HepG2 (cell line): ENCODE measurements at regions not wholly inside any gene's neighbourhood (a gene's known extent, or its start where the extent isn't known, plus 50 kb on each side); places are given as distances from the start of the nearest gene placed in this dataset.

Experiments used
- ATAC-seq: fragments of 200-7000 bp; cut with Tn5 transposase; 3 replicates; pipeline ENCODE4 v1.9.1; 2020; ENCODE audit warnings: mild to moderate bottlenecking, moderate library complexity
- BruUV-seq: library from RNA; stranded (reverse); fragments of 400-500 nt; replicated peaks from 2 replicates; lab custom pipeline; 2021; lab: Mats Ljungman, UMichigan
- CTCF ChIA-PET: fragments of 300-600 bp; formaldehyde crosslinking; extraction: SDS; loops from one replicate; lab custom pipeline; 2021; ENCODE audit warnings: low total read pairs, inconsistent platforms, low intra/inter-chr PET ratio; lab: Yijun Ruan, JAX
- POLR2A ChIA-PET: fragments of 350-600 bp; sonication (Branson Sonifier 250); formaldehyde crosslinking; loops from one replicate; lab custom pipeline; 2020; ENCODE audit warnings: antibody characterized with exemption, inconsistent platforms; lab: Yijun Ruan, JAX
- DNase-seq: peaks from one replicate; pipeline ENCODE4 v3.0.0-alpha.2; 2015; ENCODE audit warnings: low spot score
- FAIRE-seq: peaks from 3 replicates; lab custom pipeline; 2011; peaks lifted over from hg19 to GRCh38; lab: Jason Lieb, UNC
- H2AFZ ChIP-seq: one replicate; pipeline ENCODE4 v1.6.1; 2011; ENCODE audit warnings: low read length, inconsistent platforms
- H3K27ac ChIP-seq: fragments of 300-600 bp; 3 replicates; pipeline ENCODE4 v1.8.0; 2011; ENCODE audit warnings: mixed run types, mild to moderate bottlenecking, mixed read lengths, low read length, inconsistent platforms; ENCODE audit not compliant: insufficient read depth; ENCODE audit errors: extremely low read length
- H3K27me3 ChIP-seq, 2 experiments: fragments of 200-600 bp in 1 of 2; 2 replicates in 1 of 2; 3 replicates in 1 of 2; pipeline versions ENCODE4 v1.6.0 to v1.8.0; 2011; ENCODE audit warnings: low read length in 2 of 2, mild to moderate bottlenecking in 2 of 2, moderate library complexity in 2 of 2, inconsistent platforms in 1 of 2; ENCODE audit not compliant: insufficient read depth in 2 of 2, control insufficient read depth in 1 of 2
- H3K36me3 ChIP-seq, 2 experiments: fragments of 200-600 bp in 1 of 2; replicated peaks in 1 of 2; 2 replicates in 1 of 2; 3 replicates in 1 of 2; pipeline versions ENCODE4 v1.5.1 to v1.8.0; 2011; ENCODE audit warnings: low read length in 2 of 2, inconsistent platforms in 1 of 2; ENCODE audit not compliant: insufficient read depth in 2 of 2, control insufficient read depth in 1 of 2
- H3K4me1 ChIP-seq: 2 replicates; pipeline ENCODE4 v1.5.1; 2012; ENCODE audit warnings: low read length, inconsistent platforms; ENCODE audit not compliant: insufficient read depth
- H3K4me2 ChIP-seq: 2 replicates; pipeline ENCODE4 v1.6.0; 2011; ENCODE audit warnings: low read depth, low read length, inconsistent platforms
- H3K4me3 ChIP-seq, 3 experiments: fragments of 200-600 bp in 1 of 3; sonication (generic), shearing (Covaris generic) in 1 of 3; replicated peaks in 1 of 3; 2 replicates each; pipeline ENCODE4 v1.5.1; 2011 to 2016; ENCODE audit warnings: low read length in 3 of 3, inconsistent platforms in 2 of 3, low read depth in 2 of 3, mild to moderate bottlenecking in 2 of 3, control low read depth in 1 of 3, mixed read lengths in 1 of 3; ENCODE audit not compliant: insufficient read depth in 1 of 3
- H3K79me2 ChIP-seq: one replicate; pipeline ENCODE4 v1.6.1; 2011; ENCODE audit warnings: low read length, inconsistent platforms; ENCODE audit not compliant: insufficient read depth
- H3K9ac ChIP-seq: 2 replicates; pipeline ENCODE4 v1.6.0; 2011; ENCODE audit warnings: mild to moderate bottlenecking, low read depth, low read length, inconsistent platforms; ENCODE audit not compliant: insufficient read depth
- H3K9me3 ChIP-seq: 2 replicates; pipeline ENCODE4 v1.5.1; 2012; ENCODE audit warnings: mild to moderate bottlenecking, low read length
- H4K20me1 ChIP-seq: 2 replicates; pipeline ENCODE4 v1.6.0; 2011; ENCODE audit warnings: inconsistent platforms, mild to moderate bottlenecking, low read length, moderate library complexity; ENCODE audit not compliant: insufficient read depth
- MEF2D ChIP-seq: sonication (generic); formaldehyde crosslinking; IDR thresholded peaks from 2 replicates; pipeline ENCODE4 v1.5.1; 2020; ENCODE audit warnings: mild to moderate bottlenecking, missing genetic modification reagents
- STAG1 ChIP-seq: sonication (generic); formaldehyde crosslinking; IDR thresholded peaks from 2 replicates; pipeline ENCODE4 v1.4.0; 2020; ENCODE audit warnings: missing genetic modification reagents
- TEAD3 ChIP-seq: optimal IDR thresholded peaks from 2 replicates; pipeline ENCODE3; 2016; ENCODE audit warnings: borderline replicate concordance
- ZMYM2 ChIP-seq: sonication (generic); formaldehyde crosslinking; IDR thresholded peaks from 2 replicates; pipeline ENCODE4 v1.8.0; 2022; ENCODE audit warnings: mild to moderate bottlenecking, missing genetic modification reagents
- ZNF275 ChIP-seq: sonication (generic); formaldehyde crosslinking; IDR thresholded peaks from 2 replicates; pipeline ENCODE4 v1.8.0; 2022; ENCODE audit warnings: missing genetic modification reagents, mild to moderate bottlenecking, inconsistent platforms, borderline replicate concordance
- ZNF549 ChIP-seq: sonication (generic); formaldehyde crosslinking; IDR thresholded peaks from 2 replicates; pipeline ENCODE4 v1.5.0; 2020; ENCODE audit warnings: missing genetic modification reagents
- ZNF556 ChIP-seq: sonication (generic); formaldehyde crosslinking; IDR thresholded peaks from 2 replicates; pipeline ENCODE4 v1.4.0; 2020; ENCODE audit warnings: mild to moderate bottlenecking, missing genetic modification reagents, borderline replicate concordance
- WGBS: methylation state at CpG from one replicate; pipeline ENCODE4 v1.1.6; 2017; ENCODE audit warnings: low lambda C conversion rate; 5-methylcytosine and 5-hydroxymethylcytosine counted together
- in situ Hi-C: cut with HindIII; loops from 2 replicates; pipeline ENCODE4 v1.10.0; 2017; ENCODE audit warnings: low pct_unique_long_range_greater_than_20kb; ENCODE audit not compliant: extremely low pct_ligation_motif_present
- intact Hi-C: fragments of 100-400 bp; cut with micrococcal nuclease; formaldehyde crosslinking; loops from one replicate; pipeline ENCODE4 v1.10.0; 2022; ENCODE audit not compliant: unreplicated experiment
- TF ChIP-seq, protein P1 (sequence below): fragments of 450-650 bp; IDR thresholded peaks from 2 replicates; pipeline ENCODE4 v1.6.1; 2017; ENCODE audit warnings: mild to moderate bottlenecking

- intact Hi-C loops: no loop called here
- H3K4me1 ChIP-seq: no peaks in the 10 kb centered on the region
- no peaks in the 10 kb centered on the region for H4K20me1 ChIP-seq
- no peak overlapping the region for H3K4me3 ChIP-seq
- FAIRE-seq (no peak), DNase-seq (no peak), ATAC-seq (no peak)
- no peaks in the 10 kb centered on the region for H3K9me3 ChIP-seq
- no peaks in the 10 kb centered on the region for H3K36me3 ChIP-seq
- no peak overlapping the region for H3K9ac ChIP-seq
- in situ Hi-C loops: no loop called here
- BruUV-seq: no TSS peak
- H3K79me2 ChIP-seq: no peaks in the 10 kb centered on the region
- H2AFZ ChIP-seq: no peak overlapping the region
- H3K4me2 ChIP-seq: no peak overlapping the region
- 26% methylated on average over 4 of the region's 4 CpGs for WGBS
- ChIA-PET POLR2A (no interaction called here), CTCF (no interaction called here)
- no peak overlapping the region for H3K27ac ChIP-seq
- H3K27me3 ChIP-seq: no peaks in the 10 kb centered on the region
- TF ChIP-seq MEF2D (CRISPR knock-in tag): no peak
Observed at GRCh38 chr6:82720992-82721391, 344.6 kb downstream of the UBE3D start.

DNA sequence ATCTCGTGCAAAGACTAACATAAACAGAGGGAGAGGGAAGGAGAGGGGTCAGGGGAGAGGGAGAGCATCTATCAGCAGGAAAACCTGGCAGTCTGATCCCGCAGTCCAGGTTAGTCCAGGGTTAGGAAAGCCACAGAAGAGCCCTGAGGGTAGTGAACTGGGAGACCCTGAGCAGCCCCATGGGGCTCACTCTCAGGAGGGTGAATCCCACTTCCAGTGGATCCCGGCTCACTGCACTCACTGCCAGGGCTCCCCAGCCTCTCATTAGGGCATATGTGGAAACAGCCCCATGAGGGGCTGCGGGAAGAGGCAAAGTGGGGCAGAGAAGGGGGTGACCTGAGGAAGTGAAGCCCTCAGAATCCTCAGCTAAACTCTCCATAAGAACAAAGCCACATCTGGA, 329.9 kb downstream of the UBE3D start:
- FAIRE-seq (no peak), ATAC-seq (no peak), DNase-seq (no peak)
- H3K9me3 ChIP-seq: no peaks in the 10 kb centered on the region
- no peak overlapping the region for H3K4me3 ChIP-seq
- no peaks in the 10 kb centered on the region for H3K4me1 ChIP-seq
- no peaks in the 10 kb centered on the region for H3K27me3 ChIP-seq
- H3K9ac ChIP-seq: no peak overlapping the region
- ChIA-PET CTCF (no interaction called here), POLR2A (no interaction called here)
- H4K20me1 ChIP-seq: no peaks in the 10 kb centered on the region
- 0% methylated on average over 2 of the region's 4 CpGs for WGBS
- no peak overlapping the region for H3K4me2 ChIP-seq
- no peaks in the 10 kb centered on the region for H3K79me2 ChIP-seq
- in situ Hi-C loops (no loop called here), intact Hi-C loops (no loop called here)
- H2AFZ ChIP-seq: no peak overlapping the region
- no peaks in the 10 kb centered on the region for H3K36me3 ChIP-seq
- TF ChIP-seq TEAD3 (no peak), ZNF275 (CRISPR knock-in tag) (no peak), ZMYM2 (CRISPR knock-in tag) (no peak), ZNF556 (CRISPR knock-in tag) (no peak), STAG1 (CRISPR knock-in tag) (no peak), ZNF549 (CRISPR knock-in tag) (no peak)
- TF ChIP-seq, protein P1, sequence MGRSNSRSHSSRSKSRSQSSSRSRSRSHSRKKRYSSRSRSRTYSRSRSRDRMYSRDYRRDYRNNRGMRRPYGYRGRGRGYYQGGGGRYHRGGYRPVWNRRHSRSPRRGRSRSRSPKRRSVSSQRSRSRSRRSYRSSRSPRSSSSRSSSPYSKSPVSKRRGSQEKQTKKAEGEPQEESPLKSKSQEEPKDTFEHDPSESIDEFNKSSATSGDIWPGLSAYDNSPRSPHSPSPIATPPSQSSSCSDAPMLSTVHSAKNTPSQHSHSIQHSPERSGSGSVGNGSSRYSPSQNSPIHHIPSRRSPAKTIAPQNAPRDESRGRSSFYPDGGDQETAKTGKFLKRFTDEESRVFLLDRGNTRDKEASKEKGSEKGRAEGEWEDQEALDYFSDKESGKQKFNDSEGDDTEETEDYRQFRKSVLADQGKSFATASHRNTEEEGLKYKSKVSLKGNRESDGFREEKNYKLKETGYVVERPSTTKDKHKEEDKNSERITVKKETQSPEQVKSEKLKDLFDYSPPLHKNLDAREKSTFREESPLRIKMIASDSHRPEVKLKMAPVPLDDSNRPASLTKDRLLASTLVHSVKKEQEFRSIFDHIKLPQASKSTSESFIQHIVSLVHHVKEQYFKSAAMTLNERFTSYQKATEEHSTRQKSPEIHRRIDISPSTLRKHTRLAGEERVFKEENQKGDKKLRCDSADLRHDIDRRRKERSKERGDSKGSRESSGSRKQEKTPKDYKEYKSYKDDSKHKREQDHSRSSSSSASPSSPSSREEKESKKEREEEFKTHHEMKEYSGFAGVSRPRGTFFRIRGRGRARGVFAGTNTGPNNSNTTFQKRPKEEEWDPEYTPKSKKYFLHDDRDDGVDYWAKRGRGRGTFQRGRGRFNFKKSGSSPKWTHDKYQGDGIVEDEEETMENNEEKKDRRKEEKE: no peak
- no TSS peak for BruUV-seq
- no peak overlapping the region for H3K27ac ChIP-seq
